Activated T-cell treated with anti-CD3 and anti-CD28 coated beads, Interleukin-2, amount 50 U/mL, for 72 hours (primary cell): ENCODE measurements at regions not wholly inside any gene's neighbourhood (a gene's known extent, or its start where the extent isn't known, plus 50 kb on each side); places are given as distances from the start of the nearest gene placed in this dataset.

ENCODE experiments used
- ATAC-seq, 2 donors: fragments of 150-1000 bp; cut with Tn5 transposase; replicated peaks in 1 of 2; 2 replicates each; pipeline ENCODE4 v1.10.0; 2021; ENCODE audit warnings: moderate library complexity in 2 of 2, mild to moderate bottlenecking in 1 of 2
- DNase-seq, 2 donors: peaks; one replicate each; pipeline ENCODE4 v3.0.0; 2021 to 2022; ENCODE audit warnings: mixed read lengths in 1 of 2
- H3K27ac Mint-ChIP-seq: one replicate; pipeline ENCODE4 v1.8.0; 2022; ENCODE audit warnings: mild to moderate bottlenecking, moderate library complexity, mixed read lengths
- H3K27me3 Mint-ChIP-seq: one replicate; pipeline ENCODE4 v1.8.0; 2022; ENCODE audit warnings: low read depth, mixed read lengths
- H3K36me3 Mint-ChIP-seq, 2 donors: one replicate each; pipeline ENCODE4 v1.8.0; 2022; ENCODE audit warnings: mixed read lengths in 2 of 2, mild to moderate bottlenecking in 1 of 2; ENCODE audit not compliant: insufficient read depth in 2 of 2
- H3K4me1 Mint-ChIP-seq: one replicate; pipeline ENCODE4 v1.8.0; 2022; ENCODE audit warnings: low read depth, mixed read lengths
- H3K4me3 Mint-ChIP-seq, 2 donors: one replicate each; pipeline ENCODE4 v1.8.0; 2022; ENCODE audit warnings: mild to moderate bottlenecking in 2 of 2, mixed read lengths in 2 of 2, moderate library complexity in 2 of 2
- H3K9me3 Mint-ChIP-seq, 2 donors: one replicate each; pipeline ENCODE4 v1.8.0; 2022; ENCODE audit warnings: mixed read lengths in 2 of 2

- H3K36me3 Mint-ChIP-seq, result peaks cover 1 to 6% of the 10 kb centered on the region in 2 donors
- no peak overlapping the region for H3K27ac Mint-ChIP-seq
- DNase-seq, result no peak
- no peak overlapping the region for H3K4me3 Mint-ChIP-seq
- no peak for ATAC-seq
- H3K4me1 Mint-ChIP-seq, result no peaks in the 10 kb centered on the region
- H3K27me3 Mint-ChIP-seq, result peaks cover 45% of the 10 kb centered on the region
- no peaks in the 10 kb centered on the region for H3K9me3 Mint-ChIP-seq
Measured at GRCh38 chr6:41423002-41423401, 87.6 kb downstream of the NCR2 start.

GRCh38 chr6:41424370-41425058 is 89.1 kb downstream of the NCR2 start:
- H3K4me3 Mint-ChIP-seq, result no peak overlapping the region

GRCh38 chr6:41425511-41425910 is 90.1 kb downstream of the NCR2 start:
- H3K4me1 Mint-ChIP-seq, result peaks cover 18% of the 10 kb centered on the region
- ATAC-seq (no peak), DNase-seq (no peak)
- H3K9me3 Mint-ChIP-seq, result no peaks in the 10 kb centered on the region
- no peaks in the 10 kb centered on the region for H3K36me3 Mint-ChIP-seq
- H3K4me3 Mint-ChIP-seq, result no peak overlapping the region
- no peak overlapping the region for H3K27ac Mint-ChIP-seq
- peaks cover 40% of the 10 kb centered on the region for H3K27me3 Mint-ChIP-seq

More at GRCh38 chr6:41424370-41425058, 89.1 kb downstream of the NCR2 start:
- ATAC-seq (peak; percentile 39 to 50), DNase-seq (peak; percentile 81 to 85)
- H3K27me3 Mint-ChIP-seq, result peaks cover 40% of the 10 kb centered on the region
- H3K27ac Mint-ChIP-seq, result no peak overlapping the region
- H3K9me3 Mint-ChIP-seq, result no peaks in the 10 kb centered on the region
- H3K4me1 Mint-ChIP-seq, result peaks cover 12% of the 10 kb centered on the region
- H3K36me3 Mint-ChIP-seq, result peaks cover 0 to under 1% of the 10 kb centered on the region in 2 donors

GRCh38 chr6:41426438-41426851 is 91.0 kb downstream of the NCR2 start:
- H3K27ac Mint-ChIP-seq, result no peak overlapping the region
- no peaks in the 10 kb centered on the region for H3K9me3 Mint-ChIP-seq
- H3K36me3 Mint-ChIP-seq, result no peaks in the 10 kb centered on the region
- H3K4me1 Mint-ChIP-seq, result peaks cover 18% of the 10 kb centered on the region
- ATAC-seq, result peak; percentile 20 to 26
- DNase-seq, result peak in 1 of 2 donors; percentile 31
- H3K27me3 Mint-ChIP-seq, result peaks cover 37% of the 10 kb centered on the region
- H3K4me3 Mint-ChIP-seq, result no peak overlapping the region

GRCh38 chr6:41426888-41427641 is 91.7 kb downstream of the NCR2 start:
- ATAC-seq, result no peak
- no peak overlapping the region for H3K4me3 Mint-ChIP-seq
- no peak for DNase-seq

GRCh38 chr6:41427642-41428335 is 92.4 kb downstream of the NCR2 start:
- H3K4me1 Mint-ChIP-seq, result peaks cover 18% of the 10 kb centered on the region
- peak overlapping the region; percentile 28 to 74 for H3K4me3 Mint-ChIP-seq
- ATAC-seq (peak; percentile 70 to 72), DNase-seq (peak; percentile 36 to 56)
- peaks cover 27% of the 10 kb centered on the region for H3K27me3 Mint-ChIP-seq
- no peaks in the 10 kb centered on the region for H3K36me3 Mint-ChIP-seq
- H3K9me3 Mint-ChIP-seq, result no peaks in the 10 kb centered on the region
- H3K27ac Mint-ChIP-seq, result no peak overlapping the region

More at GRCh38 chr6:41426888-41427641, 91.7 kb downstream of the NCR2 start:
- Mint-ChIP-seq H3K9me3 (no peaks in the 10 kb centered on the region), H3K4me1 (peaks cover 18% of the 10 kb centered on the region), H3K27ac (no peak overlapping the region), H3K27me3 (peaks cover 31% of the 10 kb centered on the region), H3K36me3 (no peaks in the 10 kb centered on the region)

GRCh38 chr6:41428336-41428995 is 93.1 kb downstream of the NCR2 start:
- DNase-seq, result no peak
- Mint-ChIP-seq H3K36me3 (no peaks in the 10 kb centered on the region), H3K4me3 (peak overlapping the region; percentile 74 to 78), H3K27ac (no peak overlapping the region), H3K9me3 (no peaks in the 10 kb centered on the region), H3K27me3 (peaks cover 25% of the 10 kb centered on the region), H3K4me1 (peaks cover 18% of the 10 kb centered on the region)
- no peak for ATAC-seq

GRCh38 chr6:41428996-41429421 is 93.6 kb downstream of the NCR2 start:
- peak overlapping the region; percentile 74 to 78 for H3K4me3 Mint-ChIP-seq
- ATAC-seq (peak; percentile 71 to 74), DNase-seq (peak; percentile 56 to 64)
- no peak overlapping the region for H3K27ac Mint-ChIP-seq
- H3K4me1 Mint-ChIP-seq, result peaks cover 18% of the 10 kb centered on the region
- H3K36me3 Mint-ChIP-seq, result no peaks in the 10 kb centered on the region
- H3K27me3 Mint-ChIP-seq, result peaks cover 29% of the 10 kb centered on the region
- no peaks in the 10 kb centered on the region for H3K9me3 Mint-ChIP-seq

- Mint-ChIP-seq H3K36me3 (no peaks in the 10 kb centered on the region), H3K4me3 (peak overlapping the region; percentile 8 to 11), H3K9me3 (no peaks in the 10 kb centered on the region), H3K27ac (no peak overlapping the region), H3K27me3 (peaks cover 29% of the 10 kb centered on the region), H3K4me1 (peaks cover 18% of the 10 kb centered on the region)
- no peak for ATAC-seq
- DNase-seq, result no peak
Measured at GRCh38 chr6:41429506-41430504, 94.4 kb downstream of the NCR2 start.

GRCh38 chr6:41430875-41431274 is 95.5 kb downstream of the NCR2 start:
- DNase-seq (no peak), ATAC-seq (no peak)
- Mint-ChIP-seq H3K27ac (no peak overlapping the region), H3K36me3 (no peaks in the 10 kb centered on the region), H3K4me3 (no peak overlapping the region), H3K4me1 (peaks cover 18% of the 10 kb centered on the region), H3K27me3 (peaks cover 29% of the 10 kb centered on the region), H3K9me3 (no peaks in the 10 kb centered on the region)

- DNase-seq (no peak), ATAC-seq (no peak)
- H3K27me3 Mint-ChIP-seq, result peaks cover 29% of the 10 kb centered on the region
- H3K27ac Mint-ChIP-seq, result no peak overlapping the region
- peaks cover 18% of the 10 kb centered on the region for H3K4me1 Mint-ChIP-seq
- no peak overlapping the region for H3K4me3 Mint-ChIP-seq
- H3K9me3 Mint-ChIP-seq, result no peaks in the 10 kb centered on the region
- H3K36me3 Mint-ChIP-seq, result no peaks in the 10 kb centered on the region
Measured at GRCh38 chr6:41432280-41432679, 96.9 kb downstream of the NCR2 start.
